Lung (tissue), 11 donors: ENCODE measurements at regions not wholly inside any gene's neighbourhood (a gene's known extent, or its start where the extent isn't known, plus 50 kb on each side); places are given as distances from the start of the nearest gene placed in this dataset.
"Not testable (repeated sequence)": the region's sequence is repeated elsewhere in the genome, so short reads cannot be mapped to it uniquely, and the experiment has no call there.

Experiments
- ATAC-seq: fragments of 200-7000 bp; cut with Tn5 transposase; one replicate; pipeline ENCODE4 v1.9.1; 2020; ENCODE audit warnings: moderate number of reproducible peaks; ENCODE audit not compliant: insufficient read depth, low FRiP score
- DNase-seq, 3 donors: peaks; one replicate each; pipeline ENCODE4 v3.0.0-alpha.2; 2013 to 2017
- H3K27ac ChIP-seq, 2 donors: one replicate each; pipeline ENCODE4 v1.5.1; 2013; ENCODE audit warnings: mild to moderate bottlenecking in 2 of 2, moderate library complexity in 2 of 2, control low read depth in 1 of 2, inconsistent platforms in 1 of 2, low read depth in 1 of 2, low read length in 1 of 2
- H3K27me3 ChIP-seq, 3 donors: one replicate each; pipeline ENCODE4 v1.5.1; 2013; ENCODE audit warnings: low read length in 2 of 3; ENCODE audit not compliant: control insufficient read depth in 3 of 3, insufficient read depth in 3 of 3
- H3K36me3 ChIP-seq, 4 donors: one replicate each; pipeline ENCODE4 v1.5.1; 2013; ENCODE audit warnings: low read length in 4 of 4, mild to moderate bottlenecking in 1 of 4, moderate library complexity in 1 of 4; ENCODE audit not compliant: control insufficient read depth in 4 of 4, insufficient read depth in 4 of 4
- H3K4me1 ChIP-seq, 5 donors: one replicate each; pipeline ENCODE4 v1.5.1; 2013; ENCODE audit warnings: low read length in 5 of 5, mild to moderate bottlenecking in 2 of 5, moderate library complexity in 1 of 5; ENCODE audit not compliant: control insufficient read depth in 5 of 5, insufficient read depth in 5 of 5
- H3K4me3 ChIP-seq: one replicate; pipeline ENCODE4 v1.5.1; 2013; ENCODE audit warnings: mild to moderate bottlenecking, control low read depth, moderate library complexity
- H3K9ac ChIP-seq, 2 donors: one replicate each; pipeline ENCODE4 v1.5.1; 2013; ENCODE audit warnings: low read length in 2 of 2, control low read depth in 1 of 2; ENCODE audit not compliant: insufficient read depth in 1 of 2
- H3K9me3 ChIP-seq, 4 donors: one replicate each; pipeline ENCODE4 v1.5.1; 2013; ENCODE audit warnings: low read length in 3 of 4, mild to moderate bottlenecking in 1 of 4, moderate library complexity in 1 of 4; ENCODE audit not compliant: control insufficient read depth in 4 of 4, insufficient read depth in 3 of 4
- CTCF ChIP-seq: IDR thresholded peaks from 2 replicates; pipeline ENCODE4 v1.5.1; 2012; ENCODE audit warnings: mild to moderate bottlenecking; ENCODE audit errors: control extremely low read depth, extremely low read depth
- WGBS, 2 donors: extraction: QIAGEN DNeasy Blood & Tissue Kit; methylation state at CpG; one replicate each; pipeline ENCODE4 v1.1.7; 2013; 5-methylcytosine and 5-hydroxymethylcytosine counted together
- donor health status: control.
- donor health status: control.
- donor health status: Bipolar disorder and iron deficiency.
- donor health status: healthy.
- donor health status: DM: yes; HTN: yes; CAD: no.

- WGBS, 2 donors: 80 to 96% methylated on average over 4 of the region's 4 CpGs
- no peak overlapping the region for H3K4me3 ChIP-seq
- H3K36me3 ChIP-seq: no peaks in the 10 kb centered on the region
- H3K4me1 ChIP-seq: peaks cover 0 to 4% (median 0%) of the 10 kb centered on the region in 5 donors
- no peaks in the 10 kb centered on the region for H3K27me3 ChIP-seq
- DNase-seq (no peak), ATAC-seq (no peak)
- no peak overlapping the region for H3K9ac ChIP-seq
- H3K27ac ChIP-seq: no peak overlapping the region
- H3K9me3 ChIP-seq: no peaks in the 10 kb centered on the region
- no peak for TF ChIP-seq CTCF
These were observed 59.3 kb upstream of the SELENOP start for GRCh38 chr5:42870882-42871418.

GRCh38 chr5:42868417-42868816 lies 56.7 kb upstream of the SELENOP start:
- H3K36me3 ChIP-seq, H3K27ac ChIP-seq, H3K4me3 ChIP-seq, H3K27me3 ChIP-seq, H3K9me3 ChIP-seq, ATAC-seq, H3K9ac ChIP-seq, H3K4me1 ChIP-seq, DNase-seq: not testable (repeated sequence)
- WGBS, 2 donors: 90 to 92% methylated on average over 5 of the region's 5 CpGs

- DNase-seq, ATAC-seq, H3K4me1 ChIP-seq, H3K27ac ChIP-seq, H3K4me3 ChIP-seq, H3K27me3 ChIP-seq, H3K36me3 ChIP-seq, H3K9ac ChIP-seq, H3K9me3 ChIP-seq: not testable (repeated sequence)
- WGBS, 2 donors: 88 to 95% methylated on average over 3 of the region's 3 CpGs
These were observed 53.1 kb upstream of the SELENOP start for GRCh38 chr5:42864749-42865148.
